ENCODE measurements at regions not wholly inside any gene's neighbourhood (a gene's known extent, or its start where the extent isn't known, plus 50 kb on each side); places are given as distances from the start of the nearest gene placed in this dataset.

DNA sequence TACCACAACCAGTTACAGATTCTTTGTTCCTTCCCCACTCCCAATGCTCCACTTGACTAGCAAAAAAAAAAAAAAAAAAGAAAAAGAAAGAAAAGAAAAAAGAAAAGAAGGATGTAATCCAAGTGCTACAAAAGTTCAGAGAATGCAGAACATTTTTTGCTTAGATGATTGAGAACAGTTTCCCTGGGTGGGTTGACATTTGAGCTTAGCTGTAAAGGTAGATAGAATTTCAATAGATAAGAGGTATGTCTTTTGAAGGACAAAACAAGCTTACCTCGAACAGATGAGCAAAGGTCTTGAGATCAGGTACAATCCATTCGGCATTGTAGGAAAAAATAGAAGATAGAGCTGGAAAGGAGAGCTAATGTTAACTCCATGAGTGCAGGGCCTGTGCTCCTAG lies 344.6 kb upstream of the NECTIN3 start:
- TF ChIP-seq CTCF (conservative IDR thresholded peaks at IDR 0.05) = no peak
- no peak for TF ChIP-seq ZFX (IDR thresholded peaks at IDR 0.05)
